ENCODE measurements at regions not wholly inside any gene's neighbourhood (a gene's known extent, or its start where the extent isn't known, plus 50 kb on each side); places are given as distances from the start of the nearest gene placed in this dataset.

DNA sequence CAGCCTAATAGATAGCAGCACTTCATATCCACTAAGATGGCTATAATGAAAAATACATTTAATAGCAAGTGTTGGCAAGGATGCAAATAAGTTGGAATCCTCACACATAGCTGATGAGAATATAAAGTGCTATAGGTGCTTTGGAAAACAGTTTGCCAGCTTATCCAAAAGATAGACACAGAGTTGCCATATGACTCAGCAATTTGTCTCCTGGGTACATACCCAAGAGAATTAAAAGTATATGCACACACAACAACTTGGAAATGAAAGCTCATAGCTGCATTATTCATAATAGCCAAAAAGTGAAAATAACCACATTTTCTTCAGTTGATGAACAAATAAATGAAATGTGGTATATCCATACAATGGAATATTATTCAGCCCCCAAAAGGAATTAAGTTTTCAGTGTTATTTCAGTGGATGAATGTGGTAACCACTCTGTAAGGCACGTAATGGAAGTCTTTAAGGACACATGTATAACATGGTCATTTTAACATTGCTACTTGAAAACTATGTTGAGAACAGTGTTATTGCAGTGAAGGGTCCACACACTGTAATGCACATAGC, 320.9 kb upstream of the ADGRL3 start:
- no peaks in the 10 kb centered on the region for H3K27me3 Mint-ChIP-seq (ENCODE audit: insufficient read depth, low read depth, poor library complexity)
- H3K9me2 ChIP-seq (ENCODE audit: insufficient read depth) = no peaks in the 10 kb centered on the region
- H3F3A ChIP-seq (replicated peaks; ENCODE audit: low read depth) = no peaks in the 10 kb centered on the region
- no peaks in the 10 kb centered on the region for H3K36me3 ChIP-seq (ENCODE audit: insufficient read depth)
- H3K27ac Mint-ChIP-seq = no peak overlapping the region
- no peaks in the 10 kb centered on the region for H4K20me1 ChIP-seq (replicated peaks; ENCODE audit: insufficient read depth)
- peaks cover 6% of the 10 kb centered on the region; the same call in 1 of the 3 replicates for H3K9me3 Mint-ChIP-seq
- H3K4me1 Mint-ChIP-seq = no peaks in the 10 kb centered on the region
- no peak overlapping the region for H3K4me3 ChIP-seq
- no peak overlapping the region for H3K4me3 Mint-ChIP-seq
- H3K27ac ChIP-seq (ENCODE audit: low read depth) = no peak overlapping the region
- no peak overlapping the region for H3K4me2 ChIP-seq
- TF ChIP-seq STAT1 (IDR thresholded peaks at IDR 0.05; ENCODE audit: unreplicated experiment) (no peak), ZNF331 (CRISPR knock-in tag; IDR thresholded peaks at IDR 0.05; ENCODE audit: low read depth) (no peak), JUNB (IDR thresholded peaks at IDR 0.05; ENCODE audit: unreplicated experiment) (no peak), ZNF114 (CRISPR knock-in tag; IDR thresholded peaks at IDR 0.05) (no peak), NANOG (IDR thresholded peaks at IDR 0.05; ENCODE audit: borderline replicate concordance) (no peak), EZH2phosphoT487 (IDR thresholded peaks at IDR 0.05; ENCODE audit: unreplicated experiment) (no peak), POLR2AphosphoS5 (IDR thresholded peaks at IDR 0.05; ENCODE audit: low read depth) (no peak), EZH2 (IDR thresholded peaks at IDR 0.05; ENCODE audit: low read depth, unreplicated experiment) (no peak)
- TF ChIP-seq, protein P1, sequence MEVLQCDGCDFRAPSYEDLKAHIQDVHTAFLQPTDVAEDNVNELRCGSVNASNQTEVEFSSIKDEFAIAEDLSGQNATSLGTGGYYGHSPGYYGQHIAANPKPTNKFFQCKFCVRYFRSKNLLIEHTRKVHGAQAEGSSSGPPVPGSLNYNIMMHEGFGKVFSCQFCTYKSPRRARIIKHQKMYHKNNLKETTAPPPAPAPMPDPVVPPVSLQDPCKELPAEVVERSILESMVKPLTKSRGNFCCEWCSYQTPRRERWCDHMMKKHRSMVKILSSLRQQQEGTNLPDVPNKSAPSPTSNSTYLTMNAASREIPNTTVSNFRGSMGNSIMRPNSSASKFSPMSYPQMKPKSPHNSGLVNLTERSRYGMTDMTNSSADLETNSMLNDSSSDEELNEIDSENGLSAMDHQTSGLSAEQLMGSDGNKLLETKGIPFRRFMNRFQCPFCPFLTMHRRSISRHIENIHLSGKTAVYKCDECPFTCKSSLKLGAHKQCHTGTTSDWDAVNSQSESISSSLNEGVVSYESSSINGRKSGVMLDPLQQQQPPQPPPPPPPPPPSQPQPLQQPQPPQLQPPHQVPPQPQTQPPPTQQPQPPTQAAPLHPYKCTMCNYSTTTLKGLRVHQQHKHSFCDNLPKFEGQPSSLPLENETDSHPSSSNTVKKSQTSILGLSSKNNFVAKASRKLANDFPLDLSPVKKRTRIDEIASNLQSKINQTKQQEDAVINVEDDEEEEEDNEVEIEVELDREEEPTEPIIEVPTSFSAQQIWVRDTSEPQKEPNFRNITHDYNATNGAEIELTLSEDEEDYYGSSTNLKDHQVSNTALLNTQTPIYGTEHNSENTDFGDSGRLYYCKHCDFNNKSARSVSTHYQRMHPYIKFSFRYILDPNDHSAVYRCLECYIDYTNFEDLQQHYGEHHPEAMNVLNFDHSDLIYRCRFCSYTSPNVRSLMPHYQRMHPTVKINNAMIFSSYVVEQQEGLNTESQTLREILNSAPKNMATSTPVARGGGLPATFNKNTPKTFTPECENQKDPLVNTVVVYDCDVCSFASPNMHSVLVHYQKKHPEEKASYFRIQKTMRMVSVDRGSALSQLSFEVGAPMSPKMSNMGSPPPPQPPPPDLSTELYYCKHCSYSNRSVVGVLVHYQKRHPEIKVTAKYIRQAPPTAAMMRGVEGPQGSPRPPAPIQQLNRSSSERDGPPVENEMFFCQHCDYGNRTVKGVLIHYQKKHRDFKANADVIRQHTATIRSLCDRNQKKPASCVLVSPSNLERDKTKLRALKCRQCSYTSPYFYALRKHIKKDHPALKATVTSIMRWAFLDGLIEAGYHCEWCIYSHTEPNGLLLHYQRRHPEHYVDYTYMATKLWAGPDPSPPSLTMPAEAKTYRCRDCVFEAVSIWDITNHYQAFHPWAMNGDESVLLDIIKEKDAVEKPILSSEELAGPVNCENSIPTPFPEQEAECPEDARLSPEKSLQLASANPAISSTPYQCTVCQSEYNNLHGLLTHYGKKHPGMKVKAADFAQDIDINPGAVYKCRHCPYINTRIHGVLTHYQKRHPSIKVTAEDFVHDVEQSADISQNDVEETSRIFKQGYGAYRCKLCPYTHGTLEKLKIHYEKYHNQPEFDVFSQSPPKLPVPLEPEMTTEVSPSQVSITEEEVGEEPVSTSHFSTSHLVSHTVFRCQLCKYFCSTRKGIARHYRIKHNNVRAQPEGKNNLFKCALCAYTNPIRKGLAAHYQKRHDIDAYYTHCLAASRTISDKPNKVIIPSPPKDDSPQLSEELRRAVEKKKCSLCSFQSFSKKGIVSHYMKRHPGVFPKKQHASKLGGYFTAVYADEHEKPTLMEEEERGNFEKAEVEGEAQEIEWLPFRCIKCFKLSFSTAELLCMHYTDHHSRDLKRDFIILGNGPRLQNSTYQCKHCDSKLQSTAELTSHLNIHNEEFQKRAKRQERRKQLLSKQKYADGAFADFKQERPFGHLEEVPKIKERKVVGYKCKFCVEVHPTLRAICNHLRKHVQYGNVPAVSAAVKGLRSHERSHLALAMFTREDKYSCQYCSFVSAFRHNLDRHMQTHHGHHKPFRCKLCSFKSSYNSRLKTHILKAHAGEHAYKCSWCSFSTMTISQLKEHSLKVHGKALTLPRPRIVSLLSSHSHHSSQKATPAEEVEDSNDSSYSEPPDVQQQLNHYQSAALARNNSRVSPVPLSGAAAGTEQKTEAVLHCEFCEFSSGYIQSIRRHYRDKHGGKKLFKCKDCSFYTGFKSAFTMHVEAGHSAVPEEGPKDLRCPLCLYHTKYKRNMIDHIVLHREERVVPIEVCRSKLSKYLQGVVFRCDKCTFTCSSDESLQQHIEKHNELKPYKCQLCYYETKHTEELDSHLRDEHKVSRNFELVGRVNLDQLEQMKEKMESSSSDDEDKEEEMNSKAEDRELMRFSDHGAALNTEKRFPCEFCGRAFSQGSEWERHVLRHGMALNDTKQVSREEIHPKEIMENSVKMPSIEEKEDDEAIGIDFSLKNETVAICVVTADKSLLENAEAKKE (CRISPR knock-in tag; IDR thresholded peaks at IDR 0.05) = no peak
- TF ChIP-seq, protein P2, sequence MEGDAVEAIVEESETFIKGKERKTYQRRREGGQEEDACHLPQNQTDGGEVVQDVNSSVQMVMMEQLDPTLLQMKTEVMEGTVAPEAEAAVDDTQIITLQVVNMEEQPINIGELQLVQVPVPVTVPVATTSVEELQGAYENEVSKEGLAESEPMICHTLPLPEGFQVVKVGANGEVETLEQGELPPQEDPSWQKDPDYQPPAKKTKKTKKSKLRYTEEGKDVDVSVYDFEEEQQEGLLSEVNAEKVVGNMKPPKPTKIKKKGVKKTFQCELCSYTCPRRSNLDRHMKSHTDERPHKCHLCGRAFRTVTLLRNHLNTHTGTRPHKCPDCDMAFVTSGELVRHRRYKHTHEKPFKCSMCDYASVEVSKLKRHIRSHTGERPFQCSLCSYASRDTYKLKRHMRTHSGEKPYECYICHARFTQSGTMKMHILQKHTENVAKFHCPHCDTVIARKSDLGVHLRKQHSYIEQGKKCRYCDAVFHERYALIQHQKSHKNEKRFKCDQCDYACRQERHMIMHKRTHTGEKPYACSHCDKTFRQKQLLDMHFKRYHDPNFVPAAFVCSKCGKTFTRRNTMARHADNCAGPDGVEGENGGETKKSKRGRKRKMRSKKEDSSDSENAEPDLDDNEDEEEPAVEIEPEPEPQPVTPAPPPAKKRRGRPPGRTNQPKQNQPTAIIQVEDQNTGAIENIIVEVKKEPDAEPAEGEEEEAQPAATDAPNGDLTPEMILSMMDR (conservative IDR thresholded peaks at IDR 0.05; ENCODE audit: low read depth in 2 of 2) = no peak
- TF ChIP-seq, protein P3, sequence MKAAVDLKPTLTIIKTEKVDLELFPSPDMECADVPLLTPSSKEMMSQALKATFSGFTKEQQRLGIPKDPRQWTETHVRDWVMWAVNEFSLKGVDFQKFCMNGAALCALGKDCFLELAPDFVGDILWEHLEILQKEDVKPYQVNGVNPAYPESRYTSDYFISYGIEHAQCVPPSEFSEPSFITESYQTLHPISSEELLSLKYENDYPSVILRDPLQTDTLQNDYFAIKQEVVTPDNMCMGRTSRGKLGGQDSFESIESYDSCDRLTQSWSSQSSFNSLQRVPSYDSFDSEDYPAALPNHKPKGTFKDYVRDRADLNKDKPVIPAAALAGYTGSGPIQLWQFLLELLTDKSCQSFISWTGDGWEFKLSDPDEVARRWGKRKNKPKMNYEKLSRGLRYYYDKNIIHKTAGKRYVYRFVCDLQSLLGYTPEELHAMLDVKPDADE (IDR thresholded peaks at IDR 0.05) = no peak
- TF ChIP-seq, protein P4, sequence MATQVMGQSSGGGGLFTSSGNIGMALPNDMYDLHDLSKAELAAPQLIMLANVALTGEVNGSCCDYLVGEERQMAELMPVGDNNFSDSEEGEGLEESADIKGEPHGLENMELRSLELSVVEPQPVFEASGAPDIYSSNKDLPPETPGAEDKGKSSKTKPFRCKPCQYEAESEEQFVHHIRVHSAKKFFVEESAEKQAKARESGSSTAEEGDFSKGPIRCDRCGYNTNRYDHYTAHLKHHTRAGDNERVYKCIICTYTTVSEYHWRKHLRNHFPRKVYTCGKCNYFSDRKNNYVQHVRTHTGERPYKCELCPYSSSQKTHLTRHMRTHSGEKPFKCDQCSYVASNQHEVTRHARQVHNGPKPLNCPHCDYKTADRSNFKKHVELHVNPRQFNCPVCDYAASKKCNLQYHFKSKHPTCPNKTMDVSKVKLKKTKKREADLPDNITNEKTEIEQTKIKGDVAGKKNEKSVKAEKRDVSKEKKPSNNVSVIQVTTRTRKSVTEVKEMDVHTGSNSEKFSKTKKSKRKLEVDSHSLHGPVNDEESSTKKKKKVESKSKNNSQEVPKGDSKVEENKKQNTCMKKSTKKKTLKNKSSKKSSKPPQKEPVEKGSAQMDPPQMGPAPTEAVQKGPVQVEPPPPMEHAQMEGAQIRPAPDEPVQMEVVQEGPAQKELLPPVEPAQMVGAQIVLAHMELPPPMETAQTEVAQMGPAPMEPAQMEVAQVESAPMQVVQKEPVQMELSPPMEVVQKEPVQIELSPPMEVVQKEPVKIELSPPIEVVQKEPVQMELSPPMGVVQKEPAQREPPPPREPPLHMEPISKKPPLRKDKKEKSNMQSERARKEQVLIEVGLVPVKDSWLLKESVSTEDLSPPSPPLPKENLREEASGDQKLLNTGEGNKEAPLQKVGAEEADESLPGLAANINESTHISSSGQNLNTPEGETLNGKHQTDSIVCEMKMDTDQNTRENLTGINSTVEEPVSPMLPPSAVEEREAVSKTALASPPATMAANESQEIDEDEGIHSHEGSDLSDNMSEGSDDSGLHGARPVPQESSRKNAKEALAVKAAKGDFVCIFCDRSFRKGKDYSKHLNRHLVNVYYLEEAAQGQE (IDR thresholded peaks at IDR 0.05; ENCODE audit: unreplicated experiment) = no peak
- H3K36me3 Mint-ChIP-seq (ENCODE audit: low read depth) = peaks cover 3% of the 10 kb centered on the region; the same call in 2 of the 3 replicates
- H3K27me3 ChIP-seq (ENCODE audit: insufficient read depth) = no peaks in the 10 kb centered on the region
- H3K79me2 ChIP-seq (replicated peaks; ENCODE audit: insufficient read depth) = no peaks in the 10 kb centered on the region
- no peak for ATAC-seq
- no peak overlapping the region for H2AFZ ChIP-seq
- DNase-seq (ENCODE audit: low spot score) = no peak
- no peaks in the 10 kb centered on the region for H3K4me1 ChIP-seq (ENCODE audit: insufficient read depth)
